ENCODE measurements at regions not wholly inside any gene's neighbourhood (a gene's known extent, or its start where the extent isn't known, plus 50 kb on each side); places are given as distances from the start of the nearest gene placed in this dataset.

DNA sequence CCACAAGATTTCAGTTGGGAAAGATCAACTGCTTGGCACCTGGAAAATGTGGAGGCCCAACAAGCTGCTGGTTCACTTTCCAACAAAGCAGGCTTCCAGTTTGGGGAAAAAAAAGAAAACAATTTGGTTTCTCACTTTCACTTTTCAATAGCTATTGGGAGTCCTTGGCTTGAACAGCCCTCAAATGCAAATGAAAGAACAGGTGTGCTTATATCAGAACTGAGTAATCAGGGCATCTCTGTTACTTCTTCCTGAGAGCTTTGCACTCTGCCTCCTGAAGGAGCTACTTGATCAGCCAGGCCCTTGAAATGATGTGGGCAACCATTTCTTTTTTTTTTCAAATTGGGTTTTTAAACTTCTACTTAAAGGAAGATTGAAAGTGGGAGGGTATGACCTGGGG, 73.5 kb downstream of the MFAP3 start:
- Histone ChIP-seq H2AFZ (ENCODE audit: low read length) (no peak overlapping the region), H2BK15ac (ENCODE audit: low read length) (no peak overlapping the region), H2AK5ac (ENCODE audit: low read depth, low read length) (no peak overlapping the region), H3K56ac (replicated peaks; ENCODE audit: insufficient read length, low read depth, low read length) (no peak overlapping the region), H3K4me1 (replicated peaks in 1 of 4; ENCODE audit: control insufficient read depth in 3 of 4, insufficient read depth in 4 of 4, low read length in 3 of 4) (peaks cover 8 to 24% (median 21%) of the 10 kb centered on the region in 4 experiments), H3K36me3 (ENCODE audit: control insufficient read depth in 2 of 4, insufficient read depth in 4 of 4, low read length in 3 of 4) (no peaks in the 10 kb centered on the region), H4K20me1 (replicated peaks in 1 of 2; ENCODE audit: control insufficient read depth in 1 of 2, insufficient read depth in 2 of 2, low read length in 2 of 2) (no peaks in the 10 kb centered on the region), H3K27me3 (replicated peaks in 1 of 4; ENCODE audit: control insufficient read depth in 3 of 4, extremely low read depth in 1 of 4, insufficient read depth in 3 of 4, low read length in 3 of 4) (no peaks in the 10 kb centered on the region), H2BK20ac (ENCODE audit: low read length) (no peak overlapping the region), H3K79me1 (ENCODE audit: low read depth, low read length) (no peaks in the 10 kb centered on the region), H3K9ac (replicated peaks in 1 of 4; ENCODE audit: extremely low read depth in 1 of 4, low read depth in 3 of 4, low read length in 3 of 4) (no peak overlapping the region), H3K23me2 (ENCODE audit: low read depth, low read length) (no peaks in the 10 kb centered on the region), H4K91ac (replicated peaks; ENCODE audit: insufficient read length, low read length) (no peak overlapping the region), H3K4ac (replicated peaks; ENCODE audit: insufficient read length, low read depth, low read length) (no peak overlapping the region), H3K23ac (ENCODE audit: insufficient read length) (no peak overlapping the region), H2BK120ac (replicated peaks; ENCODE audit: low read depth, low read length) (no peak overlapping the region), H3K79me2 (ENCODE audit: control insufficient read depth in 1 of 2, insufficient read depth in 2 of 2, low read length in 2 of 2) (no peaks in the 10 kb centered on the region), H4K5ac (ENCODE audit: insufficient read length, low read depth, low read length) (no peak overlapping the region), H3K9me3 (ENCODE audit: insufficient read depth in 2 of 2, low read depth in 1 of 2, low read length in 1 of 2) (no peaks in the 10 kb centered on the region), H4K8ac (ENCODE audit: extremely low read depth, insufficient read depth, low read length) (no peak overlapping the region), H2BK5ac (ENCODE audit: low read depth, low read length) (no peak overlapping the region), H3K27ac (ENCODE audit: low read depth, low read length) (no peak overlapping the region), H3K4me3 (ENCODE audit: extremely low read depth in 1 of 4, insufficient read depth in 2 of 4, low read depth in 3 of 4, low read length in 4 of 4) (no peak overlapping the region), H3K14ac (ENCODE audit: insufficient read length) (no peak overlapping the region), H3K18ac (ENCODE audit: extremely low read depth, low read length) (no peak overlapping the region), H3K4me2 (ENCODE audit: insufficient read depth in 1 of 2, low read depth in 2 of 2, low read length in 2 of 2) (no peak overlapping the region; a peak in 1 of 4 replicates), H2BK12ac (ENCODE audit: low read depth, low read length) (no peak overlapping the region)
- CTCF ChIA-PET (ENCODE audit: partially characterized antibody), result interaction anchor here (0.6 to 4.9 kb wide), 10 partner anchors 15 to 80 kb away, joined by 3 to 27 read pairs (median 5); no protein-coding TSS in a partner anchor
- DNase-seq (ENCODE audit: low read depth in 1 of 2, low spot score in 2 of 2), result no peak
- POLR2A ChIA-PET (ENCODE audit: partially characterized antibody), result no interaction called here
- no peak for FAIRE-seq
- no peak for TF ChIP-seq KDM5A (IDR thresholded peaks at IDR 0.05; ENCODE audit: low read length)
- TF ChIP-seq NANOG (IDR thresholded peaks at IDR 0.05; ENCODE audit: insufficient read depth, low read depth, low read length, poor library complexity, severe bottlenecking), result no peak
